Lower leg skin (tissue), 4 donors: ENCODE measurements at regions not wholly inside any gene's neighbourhood (a gene's known extent, or its start where the extent isn't known, plus 50 kb on each side); places are given as distances from the start of the nearest gene placed in this dataset.

ENCODE experiments used
- DNase-seq, 2 donors: peaks; one replicate each; pipeline ENCODE4 v3.0.0-alpha.2; 2019; ENCODE audit warnings: low spot score in 2 of 2
- H3K4me3 ChIP-seq: fragments of 200-600 bp; sonication (generic); 2 replicates; pipeline ENCODE4 v1.5.1; 2017; ENCODE audit warnings: mild to moderate bottlenecking, low read depth; ENCODE audit not compliant: poor library complexity, severe bottlenecking
- POLR2A ChIP-seq, 2 donors: fragments of 450-650 bp; IDR thresholded peaks; one replicate each; pipeline ENCODE4 v1.6.1; 2016 to 2017; ENCODE audit warnings: antibody characterized with exemption in 2 of 2, mild to moderate bottlenecking in 1 of 2, moderate library complexity in 1 of 2
- WGBS, 2 donors: methylation state at CpG; one replicate each; pipeline ENCODE4 v1.1.5; 2018; 5-methylcytosine and 5-hydroxymethylcytosine counted together
- intact Hi-C: fragments of 100-400 bp; cut with DNase I; formaldehyde crosslinking; loops from one replicate; pipeline ENCODE4 v1.15.0; 2023; ENCODE audit warnings: low total_unique reads
- TF ChIP-seq, protein P1 (sequence below), 3 donors: fragments of 450-650 bp; IDR thresholded peaks; one replicate each; pipeline ENCODE4 v1.5.1; 2016; ENCODE audit warnings: antibody characterized with exemption in 3 of 3, mild to moderate bottlenecking in 3 of 3, moderate library complexity in 2 of 3

- H3K4me3 ChIP-seq: no peak overlapping the region
- no peak for DNase-seq
- intact Hi-C loops: no loop called here
- no peak for TF ChIP-seq POLR2A (IDR thresholded peaks at IDR 0.05)
- TF ChIP-seq, protein P1, sequence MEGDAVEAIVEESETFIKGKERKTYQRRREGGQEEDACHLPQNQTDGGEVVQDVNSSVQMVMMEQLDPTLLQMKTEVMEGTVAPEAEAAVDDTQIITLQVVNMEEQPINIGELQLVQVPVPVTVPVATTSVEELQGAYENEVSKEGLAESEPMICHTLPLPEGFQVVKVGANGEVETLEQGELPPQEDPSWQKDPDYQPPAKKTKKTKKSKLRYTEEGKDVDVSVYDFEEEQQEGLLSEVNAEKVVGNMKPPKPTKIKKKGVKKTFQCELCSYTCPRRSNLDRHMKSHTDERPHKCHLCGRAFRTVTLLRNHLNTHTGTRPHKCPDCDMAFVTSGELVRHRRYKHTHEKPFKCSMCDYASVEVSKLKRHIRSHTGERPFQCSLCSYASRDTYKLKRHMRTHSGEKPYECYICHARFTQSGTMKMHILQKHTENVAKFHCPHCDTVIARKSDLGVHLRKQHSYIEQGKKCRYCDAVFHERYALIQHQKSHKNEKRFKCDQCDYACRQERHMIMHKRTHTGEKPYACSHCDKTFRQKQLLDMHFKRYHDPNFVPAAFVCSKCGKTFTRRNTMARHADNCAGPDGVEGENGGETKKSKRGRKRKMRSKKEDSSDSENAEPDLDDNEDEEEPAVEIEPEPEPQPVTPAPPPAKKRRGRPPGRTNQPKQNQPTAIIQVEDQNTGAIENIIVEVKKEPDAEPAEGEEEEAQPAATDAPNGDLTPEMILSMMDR (IDR thresholded peaks at IDR 0.05): no peak
- WGBS, 2 donors: 49% methylated on average over 2 of the region's 2 CpGs; no CpG with 5 or more reads in 1 of the 2 donors
Measured at GRCh38 chrY:15289821-15290220, 765.5 kb downstream of the NLGN4Y start.

- no peak for DNase-seq
- H3K4me3 ChIP-seq: no peak overlapping the region
- no peak for TF ChIP-seq POLR2A (IDR thresholded peaks at IDR 0.05)
- TF ChIP-seq, protein P1 (IDR thresholded peaks at IDR 0.05): no peak
- 52% methylated on average over 8 of the region's 8 CpGs; no CpG with 5 or more reads in 1 of the 2 donors for WGBS, 2 donors
- intact Hi-C loops: no loop called here
Measured at GRCh38 chrY:15292881-15293280, 768.6 kb downstream of the NLGN4Y start.

GRCh38 chrY:15301879-15302278 is 777.5 kb downstream of the NLGN4Y start:
- TF ChIP-seq, protein P1 (IDR thresholded peaks at IDR 0.05): no peak
- TF ChIP-seq POLR2A (IDR thresholded peaks at IDR 0.05): no peak
- no peak overlapping the region for H3K4me3 ChIP-seq
- 86% methylated on average over 3 of the region's 3 CpGs; no CpG with 5 or more reads in 1 of the 2 donors for WGBS, 2 donors
- no peak for DNase-seq
- intact Hi-C loops: no loop called here

- WGBS, 2 donors: 75% methylated on average over 2 of the region's 2 CpGs; no CpG with 5 or more reads in 1 of the 2 donors
- intact Hi-C loops: no loop called here
- DNase-seq: no peak
Measured at GRCh38 chrY:15312166-15312565, 787.8 kb downstream of the NLGN4Y start.

DNA sequence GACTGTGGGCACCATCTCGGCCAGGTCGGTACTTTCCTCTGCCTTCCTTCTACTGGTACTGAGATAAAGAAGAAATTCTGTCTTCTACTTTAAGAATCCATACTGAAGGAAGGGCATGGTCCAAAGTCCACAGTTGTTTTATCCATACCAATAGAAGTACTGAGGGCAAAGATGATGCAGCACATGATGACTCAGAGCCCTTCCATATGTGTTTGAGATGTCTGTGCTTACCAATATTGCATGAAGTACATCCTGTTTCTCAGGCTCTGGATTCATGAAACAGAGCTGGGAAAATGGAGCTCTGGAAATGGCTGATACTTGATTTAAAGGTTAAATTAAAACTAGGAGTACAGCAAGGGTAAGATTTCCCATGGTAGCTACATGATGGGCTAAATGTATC is 799.9 kb downstream of the NLGN4Y start:
- TF ChIP-seq, protein P1 (IDR thresholded peaks at IDR 0.05): no peak
- no peak for TF ChIP-seq POLR2A (IDR thresholded peaks at IDR 0.05)
- 83% methylated on average over 2 of the region's 2 CpGs; no CpG with 5 or more reads in 1 of the 2 donors for WGBS, 2 donors
- no peak for DNase-seq
- no peak overlapping the region for H3K4me3 ChIP-seq
- intact Hi-C loops: no loop called here

More at GRCh38 chrY:15312166-15312565, 787.8 kb downstream of the NLGN4Y start:
- TF ChIP-seq POLR2A (IDR thresholded peaks at IDR 0.05): no peak
- TF ChIP-seq, protein P1 (IDR thresholded peaks at IDR 0.05): no peak
- no peak overlapping the region for H3K4me3 ChIP-seq

- H3K4me3 ChIP-seq: no peak overlapping the region
- WGBS, 2 donors: 79% methylated on average over 3 of the region's 3 CpGs; no CpG with 5 or more reads in 1 of the 2 donors
- no peak for DNase-seq
- intact Hi-C loops: no loop called here
- TF ChIP-seq POLR2A (IDR thresholded peaks at IDR 0.05): no peak
- TF ChIP-seq, protein P1 (IDR thresholded peaks at IDR 0.05): no peak
Measured at GRCh38 chrY:15325201-15325600, 800.9 kb downstream of the NLGN4Y start.
